ENCODE measurements at regions not wholly inside any gene's neighbourhood (a gene's known extent, or its start where the extent isn't known, plus 50 kb on each side); places are given as distances from the start of the nearest gene placed in this dataset.

DNA sequence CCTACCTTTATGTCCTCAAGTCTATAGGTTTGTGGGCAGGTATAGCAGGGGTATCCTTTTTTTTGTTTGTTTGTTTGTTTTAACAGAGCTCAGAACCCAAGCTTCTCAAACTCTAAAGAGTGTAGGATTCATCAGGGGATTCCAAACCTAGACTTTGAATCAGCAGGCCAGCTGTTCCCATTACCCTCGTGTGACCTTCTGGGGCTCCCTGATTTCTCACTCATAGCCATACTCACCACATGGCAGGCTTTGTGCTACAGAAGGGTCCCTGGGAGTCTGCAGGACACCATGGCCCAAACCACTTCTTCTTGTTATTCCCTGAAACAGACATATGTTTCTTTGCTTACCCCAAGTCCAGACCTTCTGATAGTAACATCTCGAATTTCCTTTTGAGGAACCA lies 350.8 kb upstream of the TSHZ2 start:
- TF ChIP-seq, protein P1, sequence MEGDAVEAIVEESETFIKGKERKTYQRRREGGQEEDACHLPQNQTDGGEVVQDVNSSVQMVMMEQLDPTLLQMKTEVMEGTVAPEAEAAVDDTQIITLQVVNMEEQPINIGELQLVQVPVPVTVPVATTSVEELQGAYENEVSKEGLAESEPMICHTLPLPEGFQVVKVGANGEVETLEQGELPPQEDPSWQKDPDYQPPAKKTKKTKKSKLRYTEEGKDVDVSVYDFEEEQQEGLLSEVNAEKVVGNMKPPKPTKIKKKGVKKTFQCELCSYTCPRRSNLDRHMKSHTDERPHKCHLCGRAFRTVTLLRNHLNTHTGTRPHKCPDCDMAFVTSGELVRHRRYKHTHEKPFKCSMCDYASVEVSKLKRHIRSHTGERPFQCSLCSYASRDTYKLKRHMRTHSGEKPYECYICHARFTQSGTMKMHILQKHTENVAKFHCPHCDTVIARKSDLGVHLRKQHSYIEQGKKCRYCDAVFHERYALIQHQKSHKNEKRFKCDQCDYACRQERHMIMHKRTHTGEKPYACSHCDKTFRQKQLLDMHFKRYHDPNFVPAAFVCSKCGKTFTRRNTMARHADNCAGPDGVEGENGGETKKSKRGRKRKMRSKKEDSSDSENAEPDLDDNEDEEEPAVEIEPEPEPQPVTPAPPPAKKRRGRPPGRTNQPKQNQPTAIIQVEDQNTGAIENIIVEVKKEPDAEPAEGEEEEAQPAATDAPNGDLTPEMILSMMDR (conservative IDR thresholded peaks at IDR 0.05; ENCODE audit: low read length): no peak
- no peak for TF ChIP-seq EZH2phosphoT487 (IDR thresholded peaks at IDR 0.05; ENCODE audit: borderline replicate concordance, low read depth, low read length)
